ENCODE measurements at regions not wholly inside any gene's neighbourhood (a gene's known extent, or its start where the extent isn't known, plus 50 kb on each side); places are given as distances from the start of the nearest gene placed in this dataset.

DNA sequence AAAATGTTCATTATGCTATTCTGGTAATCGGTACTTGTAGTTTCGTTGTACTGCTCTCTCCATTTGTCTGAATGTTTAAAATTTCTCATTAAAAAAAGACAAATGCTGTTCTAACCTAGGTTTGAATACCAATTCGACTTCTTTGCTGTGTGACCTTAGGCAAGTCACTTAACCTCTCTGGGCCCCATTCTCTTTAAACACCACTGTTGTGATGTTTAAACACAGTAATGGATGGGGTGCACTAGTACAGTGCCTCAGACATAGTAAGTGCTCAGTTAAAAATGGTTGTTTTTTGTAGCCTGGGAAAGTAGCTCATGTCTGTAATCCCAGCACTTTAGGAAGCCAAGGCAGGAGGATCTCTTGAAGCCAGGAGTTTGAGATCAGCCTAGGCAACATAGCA lies 138.5 kb downstream of the MRPL14 start:
- TF ChIP-seq, protein P1, sequence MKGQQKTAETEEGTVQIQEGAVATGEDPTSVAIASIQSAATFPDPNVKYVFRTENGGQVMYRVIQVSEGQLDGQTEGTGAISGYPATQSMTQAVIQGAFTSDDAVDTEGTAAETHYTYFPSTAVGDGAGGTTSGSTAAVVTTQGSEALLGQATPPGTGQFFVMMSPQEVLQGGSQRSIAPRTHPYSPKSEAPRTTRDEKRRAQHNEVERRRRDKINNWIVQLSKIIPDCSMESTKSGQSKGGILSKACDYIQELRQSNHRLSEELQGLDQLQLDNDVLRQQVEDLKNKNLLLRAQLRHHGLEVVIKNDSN (IDR thresholded peaks at IDR 0.05; ENCODE audit: borderline replicate concordance, extremely low read length, insufficient read depth, low read depth, low read length): no peak
- TF ChIP-seq, protein P2, sequence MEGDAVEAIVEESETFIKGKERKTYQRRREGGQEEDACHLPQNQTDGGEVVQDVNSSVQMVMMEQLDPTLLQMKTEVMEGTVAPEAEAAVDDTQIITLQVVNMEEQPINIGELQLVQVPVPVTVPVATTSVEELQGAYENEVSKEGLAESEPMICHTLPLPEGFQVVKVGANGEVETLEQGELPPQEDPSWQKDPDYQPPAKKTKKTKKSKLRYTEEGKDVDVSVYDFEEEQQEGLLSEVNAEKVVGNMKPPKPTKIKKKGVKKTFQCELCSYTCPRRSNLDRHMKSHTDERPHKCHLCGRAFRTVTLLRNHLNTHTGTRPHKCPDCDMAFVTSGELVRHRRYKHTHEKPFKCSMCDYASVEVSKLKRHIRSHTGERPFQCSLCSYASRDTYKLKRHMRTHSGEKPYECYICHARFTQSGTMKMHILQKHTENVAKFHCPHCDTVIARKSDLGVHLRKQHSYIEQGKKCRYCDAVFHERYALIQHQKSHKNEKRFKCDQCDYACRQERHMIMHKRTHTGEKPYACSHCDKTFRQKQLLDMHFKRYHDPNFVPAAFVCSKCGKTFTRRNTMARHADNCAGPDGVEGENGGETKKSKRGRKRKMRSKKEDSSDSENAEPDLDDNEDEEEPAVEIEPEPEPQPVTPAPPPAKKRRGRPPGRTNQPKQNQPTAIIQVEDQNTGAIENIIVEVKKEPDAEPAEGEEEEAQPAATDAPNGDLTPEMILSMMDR (IDR thresholded peaks at IDR 0.05 in 2 of 3, conservative IDR thresholded peaks at IDR 0.05 in 1 of 3; ENCODE audit: control insufficient read depth in 2 of 3, extremely low read depth in 1 of 3, insufficient read depth in 1 of 3, low read depth in 3 of 3, low read length in 3 of 3): no peak
- no peak for TF ChIP-seq MYC (IDR thresholded peaks at IDR 0.05; ENCODE audit: insufficient read depth, insufficient read length, insufficient replicate concordance, low read length, severe bottlenecking)
- no peak for TF ChIP-seq TCF12 (IDR thresholded peaks at IDR 0.05; ENCODE audit: low read depth, low read length)
- TF ChIP-seq, protein P3, sequence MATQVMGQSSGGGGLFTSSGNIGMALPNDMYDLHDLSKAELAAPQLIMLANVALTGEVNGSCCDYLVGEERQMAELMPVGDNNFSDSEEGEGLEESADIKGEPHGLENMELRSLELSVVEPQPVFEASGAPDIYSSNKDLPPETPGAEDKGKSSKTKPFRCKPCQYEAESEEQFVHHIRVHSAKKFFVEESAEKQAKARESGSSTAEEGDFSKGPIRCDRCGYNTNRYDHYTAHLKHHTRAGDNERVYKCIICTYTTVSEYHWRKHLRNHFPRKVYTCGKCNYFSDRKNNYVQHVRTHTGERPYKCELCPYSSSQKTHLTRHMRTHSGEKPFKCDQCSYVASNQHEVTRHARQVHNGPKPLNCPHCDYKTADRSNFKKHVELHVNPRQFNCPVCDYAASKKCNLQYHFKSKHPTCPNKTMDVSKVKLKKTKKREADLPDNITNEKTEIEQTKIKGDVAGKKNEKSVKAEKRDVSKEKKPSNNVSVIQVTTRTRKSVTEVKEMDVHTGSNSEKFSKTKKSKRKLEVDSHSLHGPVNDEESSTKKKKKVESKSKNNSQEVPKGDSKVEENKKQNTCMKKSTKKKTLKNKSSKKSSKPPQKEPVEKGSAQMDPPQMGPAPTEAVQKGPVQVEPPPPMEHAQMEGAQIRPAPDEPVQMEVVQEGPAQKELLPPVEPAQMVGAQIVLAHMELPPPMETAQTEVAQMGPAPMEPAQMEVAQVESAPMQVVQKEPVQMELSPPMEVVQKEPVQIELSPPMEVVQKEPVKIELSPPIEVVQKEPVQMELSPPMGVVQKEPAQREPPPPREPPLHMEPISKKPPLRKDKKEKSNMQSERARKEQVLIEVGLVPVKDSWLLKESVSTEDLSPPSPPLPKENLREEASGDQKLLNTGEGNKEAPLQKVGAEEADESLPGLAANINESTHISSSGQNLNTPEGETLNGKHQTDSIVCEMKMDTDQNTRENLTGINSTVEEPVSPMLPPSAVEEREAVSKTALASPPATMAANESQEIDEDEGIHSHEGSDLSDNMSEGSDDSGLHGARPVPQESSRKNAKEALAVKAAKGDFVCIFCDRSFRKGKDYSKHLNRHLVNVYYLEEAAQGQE (IDR thresholded peaks at IDR 0.05; ENCODE audit: low read depth, low read length): no peak
